Kidney (tissue), 13 donors: ENCODE measurements at regions not wholly inside any gene's neighbourhood (a gene's known extent, or its start where the extent isn't known, plus 50 kb on each side); places are given as distances from the start of the nearest gene placed in this dataset.

Source experiments
- DNase-seq, 5 donors: peaks; one replicate each; pipeline ENCODE4 v3.0.0-alpha.2; 2013 to 2020
- FAIRE-seq: peaks from 2 replicates; lab custom pipeline; 2012; peaks lifted over from hg19 to GRCh38; lab: Jason Lieb, UNC
- H3K27ac ChIP-seq, 2 donors: one replicate each; pipeline ENCODE4 v1.7.0; 2013; ENCODE audit warnings: low read depth in 2 of 2, low read length in 2 of 2, inconsistent platforms in 1 of 2
- H3K27me3 ChIP-seq: one replicate; pipeline ENCODE4 v1.7.1; 2013; ENCODE audit warnings: low read length, inconsistent platforms; ENCODE audit not compliant: control insufficient read depth, insufficient read depth
- H3K36me3 ChIP-seq, 3 donors: one replicate each; pipeline versions ENCODE4 v1.7.0 to v1.7.1; 2013; ENCODE audit warnings: low read length in 3 of 3, control low read depth in 1 of 3, inconsistent platforms in 1 of 3; ENCODE audit not compliant: insufficient read depth in 3 of 3, control insufficient read depth in 2 of 3
- H3K4me1 ChIP-seq, 3 donors: one replicate each; pipeline versions ENCODE4 v1.7.0 to v1.7.1; 2013; ENCODE audit warnings: low read length in 3 of 3, inconsistent platforms in 1 of 3, low read depth in 1 of 3; ENCODE audit not compliant: control insufficient read depth in 2 of 3, insufficient read depth in 2 of 3
- H3K4me3 ChIP-seq, 3 donors: one replicate each; pipeline versions ENCODE4 v1.7.0 to v1.8.1; 2013; ENCODE audit warnings: low read length in 3 of 3, control low read depth in 1 of 3, inconsistent platforms in 1 of 3
- H3K9ac ChIP-seq, 3 donors: one replicate each; pipeline versions ENCODE4 v1.7.0 to v1.7.1; 2013; ENCODE audit warnings: low read length in 3 of 3, control low read depth in 1 of 3, inconsistent platforms in 1 of 3
- H3K9me3 ChIP-seq, 3 donors: one replicate each; pipeline versions ENCODE4 v1.7.0 to v1.7.1; 2013; ENCODE audit warnings: low read length in 3 of 3, control low read depth in 1 of 3, inconsistent platforms in 1 of 3; ENCODE audit not compliant: control insufficient read depth in 2 of 3, insufficient read depth in 1 of 3
- intact Hi-C: fragments of 100-400 bp; cut with DNase I; formaldehyde crosslinking; loops from one replicate; pipeline ENCODE4 v1.11.1; 2022
- TF ChIP-seq, protein P1 (sequence below): IDR thresholded peaks from 3 replicates; pipeline ENCODE4 v1.5.1; 2012; ENCODE audit warnings: mild to moderate bottlenecking, moderate library complexity, borderline replicate concordance; ENCODE audit not compliant: insufficient read depth; ENCODE audit errors: extremely low read depth
- donor health status: control.
- donor health status: control.
- donor health status: control.
- donor health status: control.
- donor health status: control.
- donor health status: DM: yes; HTN: yes; CAD: no.
- donor health status: Normal renal cell carcinoma (clear cell type).

GRCh38 chr21:27645285-27645684 is 678.4 kb upstream of the ADAMTS5 start:
- no peak overlapping the region for H3K27ac ChIP-seq
- FAIRE-seq, result no peak
- TF ChIP-seq, protein P1, sequence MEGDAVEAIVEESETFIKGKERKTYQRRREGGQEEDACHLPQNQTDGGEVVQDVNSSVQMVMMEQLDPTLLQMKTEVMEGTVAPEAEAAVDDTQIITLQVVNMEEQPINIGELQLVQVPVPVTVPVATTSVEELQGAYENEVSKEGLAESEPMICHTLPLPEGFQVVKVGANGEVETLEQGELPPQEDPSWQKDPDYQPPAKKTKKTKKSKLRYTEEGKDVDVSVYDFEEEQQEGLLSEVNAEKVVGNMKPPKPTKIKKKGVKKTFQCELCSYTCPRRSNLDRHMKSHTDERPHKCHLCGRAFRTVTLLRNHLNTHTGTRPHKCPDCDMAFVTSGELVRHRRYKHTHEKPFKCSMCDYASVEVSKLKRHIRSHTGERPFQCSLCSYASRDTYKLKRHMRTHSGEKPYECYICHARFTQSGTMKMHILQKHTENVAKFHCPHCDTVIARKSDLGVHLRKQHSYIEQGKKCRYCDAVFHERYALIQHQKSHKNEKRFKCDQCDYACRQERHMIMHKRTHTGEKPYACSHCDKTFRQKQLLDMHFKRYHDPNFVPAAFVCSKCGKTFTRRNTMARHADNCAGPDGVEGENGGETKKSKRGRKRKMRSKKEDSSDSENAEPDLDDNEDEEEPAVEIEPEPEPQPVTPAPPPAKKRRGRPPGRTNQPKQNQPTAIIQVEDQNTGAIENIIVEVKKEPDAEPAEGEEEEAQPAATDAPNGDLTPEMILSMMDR, result no peak
- no peaks in the 10 kb centered on the region for H3K4me1 ChIP-seq
- H3K36me3 ChIP-seq, result no peaks in the 10 kb centered on the region
- H3K9ac ChIP-seq, result no peak overlapping the region
- H3K4me3 ChIP-seq, result no peak overlapping the region
- DNase-seq, result no peak
- no peaks in the 10 kb centered on the region for H3K9me3 ChIP-seq
- intact Hi-C loops, result no loop called here
- no peaks in the 10 kb centered on the region for H3K27me3 ChIP-seq

- TF ChIP-seq, protein P1, result no peak
- H3K9me3 ChIP-seq, result no peaks in the 10 kb centered on the region
- no peaks in the 10 kb centered on the region for H3K4me1 ChIP-seq
- no peak overlapping the region for H3K27ac ChIP-seq
- no peak overlapping the region for H3K9ac ChIP-seq
- no peak for DNase-seq
- no peak overlapping the region for H3K4me3 ChIP-seq
- H3K27me3 ChIP-seq, result no peaks in the 10 kb centered on the region
- no peak for FAIRE-seq
- no peaks in the 10 kb centered on the region for H3K36me3 ChIP-seq
- intact Hi-C loops, result no loop called here
These were observed 676.4 kb upstream of the ADAMTS5 start for GRCh38 chr21:27643326-27643725.

DNA sequence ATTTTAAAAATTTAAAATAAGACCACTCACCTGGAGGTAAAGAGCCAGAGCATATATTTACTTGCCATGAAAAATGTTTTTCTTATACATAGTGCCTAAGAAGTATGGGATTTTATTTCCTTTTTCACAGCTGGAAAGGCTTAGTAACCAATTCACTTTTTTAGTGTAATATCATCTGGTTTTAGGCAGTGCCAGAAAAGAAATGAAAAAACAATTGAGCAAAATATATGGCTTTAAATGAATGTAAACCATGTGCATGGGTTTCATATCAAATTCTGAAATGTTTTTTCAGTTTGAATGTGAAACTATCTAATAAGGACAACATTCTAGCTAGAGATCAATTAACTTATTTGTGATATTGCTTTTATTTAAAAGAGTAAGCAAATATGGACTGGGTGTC is 672.4 kb upstream of the ADAMTS5 start:
- Histone ChIP-seq H3K9ac (no peak overlapping the region), H3K4me1 (no peaks in the 10 kb centered on the region), H3K27ac (no peak overlapping the region), H3K27me3 (no peaks in the 10 kb centered on the region), H3K4me3 (no peak overlapping the region), H3K9me3 (no peaks in the 10 kb centered on the region), H3K36me3 (no peaks in the 10 kb centered on the region)
- FAIRE-seq, result no peak
- intact Hi-C loops, result no loop called here
- DNase-seq, result no peak
- TF ChIP-seq, protein P1, result no peak

GRCh38 chr21:27636656-27637055 is 669.8 kb upstream of the ADAMTS5 start:
- Histone ChIP-seq H3K4me3 (no peak overlapping the region), H3K27me3 (no peaks in the 10 kb centered on the region), H3K4me1 (no peaks in the 10 kb centered on the region), H3K27ac (no peak overlapping the region), H3K36me3 (no peaks in the 10 kb centered on the region), H3K9me3 (no peaks in the 10 kb centered on the region), H3K9ac (no peak overlapping the region)
- FAIRE-seq, result no peak
- DNase-seq, result no peak
- TF ChIP-seq, protein P1, result no peak
- intact Hi-C loops, result no loop called here
